Tibial nerve (tissue), 4 donors: ENCODE measurements at regions not wholly inside any gene's neighbourhood (a gene's known extent, or its start where the extent isn't known, plus 50 kb on each side); places are given as distances from the start of the nearest gene placed in this dataset.

Experiments used
- DNase-seq, 2 donors: peaks; one replicate each; pipeline ENCODE4 v3.0.0-alpha.2; 2019; ENCODE audit warnings: low spot score in 2 of 2
- H3K27ac ChIP-seq, 4 donors: fragments of 200-600 bp; sonication (generic) in 3 of 4; one replicate each; pipeline ENCODE4 v1.5.1; 2017 to 2019; ENCODE audit warnings: mild to moderate bottlenecking in 1 of 4
- H3K27me3 ChIP-seq, 2 donors: fragments of 200-600 bp; sonication (generic) in 1 of 2; one replicate each; pipeline versions ENCODE4 v1.5.1 to v1.6.0; 2017 to 2019
- H3K36me3 ChIP-seq, 3 donors: fragments of 200-600 bp; sonication (generic); one replicate each; pipeline ENCODE4 v1.5.1; 2018 to 2019
- H3K4me1 ChIP-seq, 4 donors: fragments of 200-600 bp; sonication (generic) in 3 of 4; one replicate each; pipeline ENCODE4 v1.5.1; 2017 to 2019
- H3K4me3 ChIP-seq, 4 donors: fragments of 200-600 bp; sonication (generic) in 3 of 4; one replicate each; pipeline ENCODE4 v1.5.1; 2017 to 2019; ENCODE audit warnings: mild to moderate bottlenecking in 1 of 4, moderate library complexity in 1 of 4
- H3K9me3 ChIP-seq, 4 donors: fragments of 200-600 bp; sonication (generic) in 3 of 4; one replicate each; pipeline ENCODE4 v1.5.1; 2017 to 2019
- EP300 ChIP-seq, 2 donors: sonication (generic); formaldehyde crosslinking; IDR thresholded peaks; one replicate each; pipeline ENCODE4 v1.6.1; 2017; ENCODE audit warnings: antibody characterized with exemption in 2 of 2, mild to moderate bottlenecking in 1 of 2
- POLR2A ChIP-seq, 2 donors: fragments of 450-650 bp; IDR thresholded peaks; one replicate each; pipeline ENCODE4 v1.6.1; 2017; ENCODE audit warnings: antibody characterized with exemption in 2 of 2, mild to moderate bottlenecking in 2 of 2, moderate library complexity in 2 of 2
- WGBS, 2 donors: methylation state at CpG; one replicate each; pipeline ENCODE4 v1.1.5; 2018; 5-methylcytosine and 5-hydroxymethylcytosine counted together
- TF ChIP-seq, protein P1 (sequence below), 5 experiments: fragments of 200-600 bp in 3 of 5; fragments of 450-650 bp in 2 of 5; sonication (generic) in 3 of 5; IDR thresholded peaks; one replicate each; pipeline ENCODE4 v1.5.1; 2016 to 2019; ENCODE audit warnings: antibody characterized with exemption in 5 of 5, mild to moderate bottlenecking in 3 of 5, moderate library complexity in 2 of 5

- Histone ChIP-seq H3K4me1 (no peaks in the 10 kb centered on the region), H3K36me3 (no peaks in the 10 kb centered on the region), H3K9me3 (no peaks in the 10 kb centered on the region), H3K27me3 (no peaks in the 10 kb centered on the region), H3K27ac (no peak overlapping the region), H3K4me3 (no peak overlapping the region)
- 91 to 97% methylated on average over 2 of the region's 2 CpGs for WGBS, 2 donors
- no peak for DNase-seq
- TF ChIP-seq POLR2A (IDR thresholded peaks at IDR 0.05): no peak
- no peak for TF ChIP-seq EP300 (IDR thresholded peaks at IDR 0.05)
- TF ChIP-seq, protein P1, sequence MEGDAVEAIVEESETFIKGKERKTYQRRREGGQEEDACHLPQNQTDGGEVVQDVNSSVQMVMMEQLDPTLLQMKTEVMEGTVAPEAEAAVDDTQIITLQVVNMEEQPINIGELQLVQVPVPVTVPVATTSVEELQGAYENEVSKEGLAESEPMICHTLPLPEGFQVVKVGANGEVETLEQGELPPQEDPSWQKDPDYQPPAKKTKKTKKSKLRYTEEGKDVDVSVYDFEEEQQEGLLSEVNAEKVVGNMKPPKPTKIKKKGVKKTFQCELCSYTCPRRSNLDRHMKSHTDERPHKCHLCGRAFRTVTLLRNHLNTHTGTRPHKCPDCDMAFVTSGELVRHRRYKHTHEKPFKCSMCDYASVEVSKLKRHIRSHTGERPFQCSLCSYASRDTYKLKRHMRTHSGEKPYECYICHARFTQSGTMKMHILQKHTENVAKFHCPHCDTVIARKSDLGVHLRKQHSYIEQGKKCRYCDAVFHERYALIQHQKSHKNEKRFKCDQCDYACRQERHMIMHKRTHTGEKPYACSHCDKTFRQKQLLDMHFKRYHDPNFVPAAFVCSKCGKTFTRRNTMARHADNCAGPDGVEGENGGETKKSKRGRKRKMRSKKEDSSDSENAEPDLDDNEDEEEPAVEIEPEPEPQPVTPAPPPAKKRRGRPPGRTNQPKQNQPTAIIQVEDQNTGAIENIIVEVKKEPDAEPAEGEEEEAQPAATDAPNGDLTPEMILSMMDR (IDR thresholded peaks at IDR 0.05): no peak
Measured at GRCh38 chr9:88326936-88327335, 61.3 kb upstream of the SPIN1 start.

- H3K27ac ChIP-seq: no peak overlapping the region
- no peak overlapping the region for H3K4me3 ChIP-seq
- H3K27me3 ChIP-seq: no peaks in the 10 kb centered on the region
- DNase-seq: no peak
- no peaks in the 10 kb centered on the region for H3K4me1 ChIP-seq
- TF ChIP-seq POLR2A (IDR thresholded peaks at IDR 0.05) (no peak), EP300 (IDR thresholded peaks at IDR 0.05) (no peak)
- TF ChIP-seq, protein P1 (IDR thresholded peaks at IDR 0.05): no peak
- H3K9me3 ChIP-seq: no peaks in the 10 kb centered on the region
- no peaks in the 10 kb centered on the region for H3K36me3 ChIP-seq
- 80 to 89% methylated on average over 9 of the region's 9 CpGs for WGBS, 2 donors
Measured at GRCh38 chr9:88326015-88326414, 62.2 kb upstream of the SPIN1 start.

- H3K27me3 ChIP-seq: no peaks in the 10 kb centered on the region
- DNase-seq: no peak
- H3K9me3 ChIP-seq: no peaks in the 10 kb centered on the region
- 68 to 70% methylated on average over 4 of the region's 4 CpGs for WGBS, 2 donors
- TF ChIP-seq, protein P1 (IDR thresholded peaks at IDR 0.05): no peak
- TF ChIP-seq EP300 (IDR thresholded peaks at IDR 0.05) (no peak), POLR2A (IDR thresholded peaks at IDR 0.05) (no peak)
- H3K4me1 ChIP-seq: no peaks in the 10 kb centered on the region
- no peak overlapping the region for H3K4me3 ChIP-seq
- H3K36me3 ChIP-seq: no peaks in the 10 kb centered on the region
- no peak overlapping the region for H3K27ac ChIP-seq
Measured at GRCh38 chr9:88322906-88323566, 65.2 kb upstream of the SPIN1 start.

DNA sequence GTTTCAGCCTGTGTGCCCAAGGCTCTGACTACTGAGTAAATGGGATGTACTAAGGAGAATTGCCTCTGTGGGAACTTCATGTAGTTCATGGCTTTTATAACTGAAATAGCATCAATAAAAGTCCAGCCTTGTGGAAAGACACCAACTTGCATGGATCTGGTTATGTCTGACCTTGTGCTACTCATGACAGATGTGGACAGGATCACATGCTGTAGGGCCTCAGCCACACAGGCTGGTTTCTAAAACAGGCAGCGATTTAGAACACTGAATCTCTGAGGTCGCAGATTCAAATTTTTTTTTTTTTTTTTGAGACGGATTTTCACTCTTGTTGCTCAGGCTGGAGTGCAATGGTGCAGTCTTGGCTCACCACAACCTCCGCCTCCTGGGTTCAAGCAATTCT, 66.5 kb upstream of the SPIN1 start:
- Histone ChIP-seq H3K4me3 (no peak overlapping the region), H3K27ac (no peak overlapping the region), H3K9me3 (no peaks in the 10 kb centered on the region), H3K27me3 (no peaks in the 10 kb centered on the region), H3K4me1 (no peaks in the 10 kb centered on the region), H3K36me3 (no peaks in the 10 kb centered on the region)
- TF ChIP-seq EP300 (IDR thresholded peaks at IDR 0.05) (no peak), POLR2A (IDR thresholded peaks at IDR 0.05) (no peak)
- TF ChIP-seq, protein P1 (IDR thresholded peaks at IDR 0.05): no peak
- 82 to 84% methylated on average over 4 of the region's 4 CpGs for WGBS, 2 donors
- DNase-seq: no peak

GRCh38 chr9:88320748-88321415, 67.4 kb upstream of the SPIN1 start:
- Histone ChIP-seq H3K9me3 (no peaks in the 10 kb centered on the region), H3K4me3 (no peak overlapping the region), H3K27ac (no peak overlapping the region), H3K27me3 (no peaks in the 10 kb centered on the region), H3K4me1 (no peaks in the 10 kb centered on the region), H3K36me3 (no peaks in the 10 kb centered on the region)
- TF ChIP-seq, protein P1 (IDR thresholded peaks at IDR 0.05): no peak
- TF ChIP-seq EP300 (IDR thresholded peaks at IDR 0.05) (no peak), POLR2A (IDR thresholded peaks at IDR 0.05) (no peak)
- 94 to 95% methylated on average over 11 of the region's 11 CpGs for WGBS, 2 donors
- no peak for DNase-seq
